NCI-H2171 (cell line): ENCODE measurements at regions not wholly inside any gene's neighbourhood (a gene's known extent, or its start where the extent isn't known, plus 50 kb on each side); places are given as distances from the start of the nearest gene placed in this dataset.

Experiments
- DNase-seq: peaks from one replicate; lab custom pipeline; 2025; lab: John Stamatoyannopoulos, UW

- DNase-seq, result no peak
Observed at GRCh38 chr22:27224485-27225374, 567.3 kb downstream of the MIAT start.

DNA sequence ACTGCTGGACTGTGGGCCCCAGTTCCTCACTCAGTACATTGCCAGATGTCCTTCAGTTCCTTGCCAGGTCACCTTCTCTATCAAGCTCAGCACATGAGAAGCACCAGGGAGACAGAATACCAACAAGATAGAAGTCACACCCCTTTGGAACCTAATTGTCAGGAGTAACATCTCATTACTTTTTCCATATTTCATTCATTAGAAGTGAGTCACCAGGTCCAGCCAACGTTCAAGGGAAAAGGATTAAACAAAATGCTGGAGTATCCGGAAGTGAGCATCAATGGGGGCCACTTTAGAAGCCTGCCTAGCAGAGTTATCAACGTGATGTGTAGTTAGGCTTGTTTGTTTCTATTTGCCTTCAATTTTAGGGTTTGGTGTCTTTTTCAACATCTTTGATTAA is 569.3 kb downstream of the MIAT start:
- no peak for DNase-seq

GRCh38 chr22:27228771-27229170 is 571.4 kb downstream of the MIAT start:
- DNase-seq, result no peak

DNA sequence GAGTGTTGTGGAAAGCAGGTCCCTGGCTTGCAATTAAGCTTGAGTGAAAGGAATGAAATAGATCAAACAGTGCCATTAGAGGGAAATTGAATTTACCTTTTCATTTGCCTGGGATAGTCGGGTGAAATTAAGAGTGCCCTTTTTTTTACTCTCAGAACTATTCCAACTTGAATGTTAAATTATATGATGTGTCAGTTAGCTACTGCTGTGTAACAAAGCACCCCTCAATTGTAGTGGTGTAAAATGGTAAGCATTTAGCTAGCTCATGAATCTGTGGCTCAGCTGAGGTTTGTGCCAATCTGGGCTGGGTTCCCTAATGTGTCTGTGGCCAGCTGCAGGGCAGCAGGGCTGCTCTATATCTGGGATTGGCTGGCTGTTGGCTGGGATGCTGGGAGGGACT is 571.4 kb downstream of the MN1 start:
- no peak for DNase-seq

DNA sequence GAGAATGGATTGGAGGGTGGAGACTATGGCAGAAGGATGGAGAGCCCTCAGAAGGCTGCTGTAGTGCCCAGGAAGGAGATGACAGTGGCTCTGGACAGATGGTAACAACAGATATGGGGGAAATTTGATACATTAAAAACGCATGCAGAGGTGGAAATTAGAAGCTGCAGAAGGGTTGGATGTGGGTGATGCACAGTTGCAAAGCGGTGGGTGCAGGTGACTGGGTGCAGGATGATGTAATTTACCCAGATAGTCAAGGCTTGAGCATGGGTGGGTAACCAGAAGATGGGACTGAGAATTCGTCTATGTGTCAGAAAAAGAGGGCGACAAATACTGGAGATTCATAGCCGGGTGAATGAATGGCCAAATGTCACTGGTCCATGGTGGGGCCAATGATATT is 570.3 kb downstream of the MN1 start:
- DNase-seq, result peak; percentile 77

GRCh38 chr22:27232077-27232476 is 569.5 kb downstream of the MN1 start:
- DNase-seq, result no peak

- no peak for DNase-seq
Observed at GRCh38 chr22:27237080-27237741, 564.3 kb downstream of the MN1 start.

DNA sequence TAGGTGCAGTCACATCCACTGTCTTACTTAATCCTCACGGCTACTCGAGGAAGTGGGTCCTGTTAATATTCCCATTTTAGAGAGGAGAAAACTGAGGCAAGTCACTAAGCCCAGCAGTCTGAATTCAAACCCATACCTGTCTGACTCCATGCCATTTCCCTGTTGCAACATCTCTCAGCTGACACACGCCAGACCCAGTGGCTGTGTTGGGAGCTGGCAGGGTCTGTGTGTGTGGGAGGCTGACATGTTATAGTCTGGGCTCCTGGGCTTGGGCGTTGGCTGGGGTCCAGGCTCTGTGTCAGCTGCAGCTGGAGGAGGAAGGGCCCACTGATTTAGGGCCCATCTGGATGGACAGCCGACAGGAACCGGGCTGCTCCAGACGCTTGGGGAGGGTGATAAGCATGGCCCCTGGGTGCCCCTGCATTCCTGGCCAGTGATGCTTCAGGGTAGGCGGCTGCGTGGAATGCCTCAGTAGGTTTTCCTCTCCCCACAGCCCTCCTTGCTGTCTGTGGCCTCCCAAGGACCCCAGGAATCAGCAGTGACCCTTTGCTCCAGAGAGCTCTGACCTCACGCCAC is 562.5 kb downstream of the MN1 start:
- peak; percentile 40 for DNase-seq

DNA sequence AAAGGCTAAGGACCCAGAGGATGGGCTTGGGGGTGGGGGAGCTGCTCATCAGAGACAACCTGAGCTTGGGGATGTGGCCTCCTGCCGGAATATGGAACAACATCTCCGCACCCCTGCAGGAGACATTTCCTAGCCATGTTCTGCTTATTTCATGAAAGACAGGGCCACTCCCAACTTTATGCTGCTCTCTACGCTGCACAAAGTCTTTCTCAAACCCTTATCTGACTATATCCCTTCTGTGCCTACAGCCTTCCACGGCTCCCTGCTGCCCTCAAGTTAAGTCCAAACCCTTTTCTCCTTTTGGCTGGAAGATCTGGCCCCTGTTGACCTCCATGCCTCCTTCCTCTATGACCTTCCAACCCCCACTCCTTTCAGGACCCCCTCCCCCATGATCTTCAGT is 562.0 kb downstream of the MN1 start:
- DNase-seq, result no peak

DNA sequence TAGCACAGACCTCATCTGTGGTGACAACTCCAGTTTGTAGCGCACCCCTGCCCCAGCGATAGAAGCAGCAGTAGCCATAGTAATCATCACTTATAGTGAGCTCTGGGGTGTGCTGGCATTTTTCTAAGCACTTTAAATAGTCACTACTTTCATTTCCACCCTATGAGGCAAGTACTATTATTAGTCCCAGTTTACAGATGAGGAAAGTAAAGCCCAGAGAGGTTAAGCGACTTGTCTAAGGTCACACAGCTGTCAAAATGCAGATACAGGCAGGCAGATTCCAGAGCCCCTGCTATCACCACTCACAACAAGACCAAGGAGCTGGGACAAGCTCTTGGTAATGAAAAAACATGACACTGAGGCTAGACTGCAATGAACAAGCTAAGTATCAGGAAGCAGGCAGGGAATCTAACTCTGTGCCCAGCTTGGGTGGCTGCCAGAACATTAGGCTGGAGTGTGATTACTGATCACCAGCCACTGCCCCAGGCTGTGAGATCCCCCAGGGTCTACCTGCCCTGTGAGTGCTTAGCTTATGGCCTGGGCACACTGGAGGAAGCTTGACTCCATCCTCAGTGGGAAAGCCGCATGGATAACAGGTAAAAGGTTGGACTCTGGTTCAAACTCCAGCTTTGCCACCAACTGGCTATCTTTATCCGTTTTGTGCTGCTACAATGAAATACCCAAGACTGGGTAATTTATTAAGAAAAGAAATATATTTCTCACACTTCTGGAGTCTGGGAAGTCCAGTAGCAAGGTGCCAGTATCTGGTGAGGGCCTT is 561.1 kb downstream of the MN1 start:
- no peak for DNase-seq

DNA sequence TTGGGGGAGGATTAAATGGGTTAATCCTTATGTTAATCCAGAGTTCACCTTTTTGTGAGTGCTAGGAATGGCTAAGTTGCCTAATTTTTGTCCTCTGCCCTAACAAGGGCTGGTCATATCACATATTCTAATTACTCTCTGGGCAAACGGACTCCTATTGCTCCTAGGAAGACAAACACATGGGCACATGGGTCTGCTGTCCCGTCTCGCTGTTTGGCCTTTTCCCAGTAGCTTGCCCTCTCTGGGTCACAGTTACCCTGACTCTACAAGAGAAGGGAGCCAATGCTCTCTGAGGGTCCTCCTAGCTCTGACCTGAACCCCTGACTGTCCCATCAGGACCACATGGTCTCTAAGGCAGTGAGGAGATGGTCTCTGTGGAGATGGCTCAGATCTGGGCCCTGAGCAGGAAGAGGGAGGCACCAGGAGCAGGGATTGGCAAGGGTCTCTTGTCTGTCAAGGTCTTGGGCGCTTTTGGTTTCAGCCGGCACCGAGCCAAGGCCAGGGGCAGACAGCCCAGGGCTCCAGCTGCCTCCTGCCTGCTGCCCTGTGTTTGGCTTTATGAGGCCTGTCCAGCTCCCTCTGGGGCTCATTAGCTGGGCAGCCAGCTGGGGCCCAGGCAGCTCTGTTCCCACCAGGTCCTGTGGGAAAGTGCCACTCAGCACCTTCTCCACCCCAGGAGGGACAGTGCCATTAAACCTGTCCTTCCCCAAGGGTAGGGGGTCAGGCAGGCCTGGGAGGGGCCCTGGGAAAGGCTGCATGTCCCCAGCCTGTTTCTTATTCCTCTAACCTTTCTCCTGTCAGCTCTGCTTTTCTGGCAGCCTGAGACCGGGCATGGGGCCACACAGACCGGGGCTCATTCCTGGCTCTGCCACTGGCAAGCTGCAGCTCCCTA is 559.9 kb downstream of the MN1 start:
- peak; percentile 17 for DNase-seq

GRCh38 chr22:27242474-27242873 is 559.1 kb downstream of the MN1 start:
- DNase-seq, result no peak

DNA sequence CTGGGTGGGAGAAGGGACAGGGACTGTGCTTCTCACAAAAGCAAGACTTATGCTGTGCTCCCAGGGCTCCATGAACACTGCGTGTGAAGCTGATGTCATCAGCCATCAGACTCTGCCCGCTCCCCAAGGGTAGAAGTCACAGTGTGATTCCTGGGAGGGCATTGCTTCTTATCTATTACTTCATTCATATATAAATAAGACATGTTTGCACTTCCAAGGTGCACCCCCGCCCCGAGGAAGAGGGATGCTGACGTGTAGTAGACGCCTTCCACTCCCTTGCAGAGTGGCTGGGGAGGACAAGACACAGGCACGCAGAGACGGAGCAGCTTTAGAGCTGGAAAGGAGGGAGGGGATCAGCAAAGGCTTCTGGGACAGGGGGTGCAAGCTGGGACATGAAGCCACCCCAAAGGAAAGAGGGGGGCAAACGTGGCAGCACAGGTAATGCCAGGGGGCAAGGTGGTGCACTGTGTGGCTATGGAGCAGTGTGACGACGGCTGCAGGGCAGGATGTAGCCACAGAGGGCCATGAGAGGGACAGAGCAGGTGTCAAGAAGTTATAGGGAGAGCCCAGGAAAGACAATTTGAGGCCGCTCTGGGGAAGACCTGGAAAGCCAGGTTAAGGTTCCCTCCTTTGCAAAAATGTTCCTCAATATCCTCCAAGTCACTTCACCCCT is 558.5 kb downstream of the MN1 start:
- DNase-seq, result no peak

GRCh38 chr22:27244328-27244727 is 557.2 kb downstream of the MN1 start:
- no peak for DNase-seq

GRCh38 chr22:27245056-27245455 is 556.5 kb downstream of the MN1 start:
- no peak for DNase-seq

GRCh38 chr22:27246558-27246957 is 555.0 kb downstream of the MN1 start:
- no peak for DNase-seq

GRCh38 chr22:27247701-27248434 is 553.7 kb downstream of the MN1 start:
- DNase-seq, result no peak

DNA sequence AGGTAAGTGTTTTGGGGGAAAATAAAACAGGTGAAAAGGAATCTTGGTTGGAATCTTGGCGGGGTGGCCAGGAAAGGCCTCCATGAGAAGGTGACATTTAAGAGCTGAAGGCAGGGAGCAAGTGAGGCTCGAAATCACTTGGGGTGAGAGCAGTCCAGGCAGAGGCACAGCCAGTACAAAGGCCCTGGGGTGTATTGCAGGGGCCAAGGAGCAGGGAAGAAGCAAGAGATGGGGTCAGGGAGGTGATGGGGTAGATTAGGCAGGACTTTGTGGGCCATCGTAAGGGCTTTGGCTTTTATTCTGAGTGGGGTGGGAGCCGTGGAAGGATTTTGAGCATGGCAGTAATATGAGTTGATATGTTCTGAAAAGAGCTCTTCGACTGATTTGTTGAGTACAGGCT is 551.1 kb downstream of the MN1 start:
- no peak for DNase-seq

GRCh38 chr22:27250886-27251285 is 550.7 kb downstream of the MN1 start:
- no peak for DNase-seq

- DNase-seq, result no peak
Observed at GRCh38 chr22:27251563-27251962, 550.0 kb downstream of the MN1 start.
